ENCODE measurements at regions not wholly inside any gene's neighbourhood (a gene's known extent, or its start where the extent isn't known, plus 50 kb on each side); places are given as distances from the start of the nearest gene placed in this dataset.

- 0% methylated on average over 1 of the region's 1 CpG for WGBS (ENCODE audit: low lambda C conversion rate, missing lambda C conversion rate)
- TF ChIP-seq CTCF (IDR thresholded peaks at IDR 0.05; ENCODE audit: poor library complexity) (peak; percentile 77), EZH2phosphoT487 (IDR thresholded peaks at IDR 0.05; ENCODE audit: low read depth, severe bottlenecking, unreplicated experiment) (no peak)
- Histone ChIP-seq H3K4me3 (no peak overlapping the region), H3K27me3 (no peaks in the 10 kb centered on the region), H4K20me1 (ENCODE audit: insufficient read depth, poor library complexity, severe bottlenecking) (no peaks in the 10 kb centered on the region), H3K36me3 (replicated peaks; ENCODE audit: insufficient read depth, low read depth) (no peaks in the 10 kb centered on the region), H3K9me2 (replicated peaks; ENCODE audit: insufficient read depth) (no peaks in the 10 kb centered on the region), H3K27ac (no peak overlapping the region), H3K9me3 (ENCODE audit: low read depth) (no peaks in the 10 kb centered on the region), H3K4me2 (no peak overlapping the region), H3K4me1 (ENCODE audit: insufficient read depth) (no peaks in the 10 kb centered on the region), H3K79me2 (no peaks in the 10 kb centered on the region), H2AFZ (no peak overlapping the region)
- DNase-seq (ENCODE audit: low spot score): peak; percentile 49
These were observed 290.7 kb upstream of the FAM241A start for GRCh38 chr4:111854494-111855087.

GRCh38 chr4:111855308-111855707 lies 289.9 kb upstream of the FAM241A start:
- WGBS (ENCODE audit: low lambda C conversion rate, missing lambda C conversion rate): 83% methylated on average over 1 of the region's 1 CpG
- no peak for TF ChIP-seq CTCF (IDR thresholded peaks at IDR 0.05; ENCODE audit: poor library complexity)
- no peak for TF ChIP-seq EZH2phosphoT487 (IDR thresholded peaks at IDR 0.05; ENCODE audit: low read depth, severe bottlenecking, unreplicated experiment)
- TF ChIP-seq EZH2 (IDR thresholded peaks at IDR 0.05; ENCODE audit: borderline replicate concordance): no peak
- Histone ChIP-seq H3K4me2 (no peak overlapping the region), H3K9me3 (ENCODE audit: low read depth) (no peaks in the 10 kb centered on the region), H3K4me3 (no peak overlapping the region), H2AFZ (no peak overlapping the region), H3K36me3 (replicated peaks; ENCODE audit: insufficient read depth, low read depth) (no peaks in the 10 kb centered on the region), H3K79me2 (no peaks in the 10 kb centered on the region), H3K4me1 (ENCODE audit: insufficient read depth) (no peaks in the 10 kb centered on the region), H4K20me1 (ENCODE audit: insufficient read depth, poor library complexity, severe bottlenecking) (no peaks in the 10 kb centered on the region), H3K27ac (no peak overlapping the region), H3K27me3 (no peaks in the 10 kb centered on the region), H3K9me2 (replicated peaks; ENCODE audit: insufficient read depth) (no peaks in the 10 kb centered on the region)
- DNase-seq (ENCODE audit: low spot score): no peak

- Histone ChIP-seq H3K4me1 (ENCODE audit: insufficient read depth) (peaks cover 4% of the 10 kb centered on the region), H4K20me1 (ENCODE audit: insufficient read depth, poor library complexity, severe bottlenecking) (no peaks in the 10 kb centered on the region), H3K4me2 (no peak overlapping the region), H3K4me3 (no peak overlapping the region), H3K79me2 (no peaks in the 10 kb centered on the region), H3K36me3 (replicated peaks; ENCODE audit: insufficient read depth, low read depth) (no peaks in the 10 kb centered on the region), H2AFZ (no peak overlapping the region), H3K27ac (no peak overlapping the region), H3K9me3 (ENCODE audit: low read depth) (no peaks in the 10 kb centered on the region), H3K9me2 (replicated peaks; ENCODE audit: insufficient read depth) (no peaks in the 10 kb centered on the region), H3K27me3 (no peaks in the 10 kb centered on the region)
- 50% methylated on average over 4 of the region's 4 CpGs for WGBS (ENCODE audit: low lambda C conversion rate, missing lambda C conversion rate)
- DNase-seq (ENCODE audit: low spot score): no peak
- TF ChIP-seq EZH2phosphoT487 (IDR thresholded peaks at IDR 0.05; ENCODE audit: low read depth, severe bottlenecking, unreplicated experiment): no peak
- no peak for TF ChIP-seq EZH2 (IDR thresholded peaks at IDR 0.05; ENCODE audit: borderline replicate concordance)
- no peak for TF ChIP-seq CTCF (IDR thresholded peaks at IDR 0.05; ENCODE audit: poor library complexity)
These were observed 281.2 kb upstream of the FAM241A start for GRCh38 chr4:111864066-111864465.

GRCh38 chr4:111869339-111869738 lies 275.9 kb upstream of the FAM241A start:
- Histone ChIP-seq H3K9me3 (ENCODE audit: low read depth) (no peaks in the 10 kb centered on the region), H3K27me3 (no peaks in the 10 kb centered on the region), H3K9me2 (replicated peaks; ENCODE audit: insufficient read depth) (no peaks in the 10 kb centered on the region), H3K36me3 (replicated peaks; ENCODE audit: insufficient read depth, low read depth) (no peaks in the 10 kb centered on the region), H2AFZ (no peak overlapping the region), H3K79me2 (no peaks in the 10 kb centered on the region), H3K4me3 (no peak overlapping the region), H4K20me1 (ENCODE audit: insufficient read depth, poor library complexity, severe bottlenecking) (no peaks in the 10 kb centered on the region), H3K27ac (no peak overlapping the region), H3K4me2 (no peak overlapping the region), H3K4me1 (ENCODE audit: insufficient read depth) (no peaks in the 10 kb centered on the region)
- DNase-seq (ENCODE audit: low spot score): no peak
- no peak for TF ChIP-seq EZH2 (IDR thresholded peaks at IDR 0.05; ENCODE audit: borderline replicate concordance)
- TF ChIP-seq CTCF (IDR thresholded peaks at IDR 0.05; ENCODE audit: poor library complexity): no peak
- no peak for TF ChIP-seq EZH2phosphoT487 (IDR thresholded peaks at IDR 0.05; ENCODE audit: low read depth, severe bottlenecking, unreplicated experiment)
- WGBS (ENCODE audit: low lambda C conversion rate, missing lambda C conversion rate): 97% methylated on average over 4 of the region's 4 CpGs
